Panc1 (cell line): ENCODE measurements at regions not wholly inside any gene's neighbourhood (a gene's known extent, or its start where the extent isn't known, plus 50 kb on each side); places are given as distances from the start of the nearest gene placed in this dataset.

ENCODE experiments used
- CTCF ChIP-seq: fragments of 450-650 bp; IDR thresholded peaks from 2 replicates; pipeline ENCODE4 v1.5.1; 2017; ENCODE audit warnings: mild to moderate bottlenecking
- POLR2AphosphoS5 ChIP-seq: IDR thresholded peaks from 2 replicates; pipeline ENCODE4 v1.6.1; 2012; ENCODE audit warnings: mild to moderate bottlenecking, low read depth, low read length, moderate library complexity
- REST ChIP-seq, 2 experiments: IDR thresholded peaks; 2 replicates each; pipeline ENCODE4 v1.6.1; 2011 to 2012; ENCODE audit warnings: low read depth in 2 of 2, control low read depth in 1 of 2, low read length in 1 of 2, mild to moderate bottlenecking in 1 of 2, moderate library complexity in 1 of 2; ENCODE audit not compliant: insufficient read depth in 1 of 2
- SIN3A ChIP-seq: IDR thresholded peaks from 2 replicates; pipeline ENCODE4 v1.6.1; 2012; ENCODE audit warnings: low read depth, mild to moderate bottlenecking, low read length, moderate library complexity, borderline replicate concordance; ENCODE audit not compliant: insufficient read depth
- TCF7L2 ChIP-seq: IDR thresholded peaks from 2 replicates; pipeline ENCODE4 v1.6.1; 2011; ENCODE audit warnings: mild to moderate bottlenecking, low read depth, low read length, inconsistent platforms

GRCh38 chr2:118772487-118773200 is 74.8 kb downstream of the EN1 start:
- no peak for TF ChIP-seq CTCF
- no peak for TF ChIP-seq POLR2AphosphoS5
- no peak for TF ChIP-seq SIN3A
- TF ChIP-seq REST (IDR thresholded peaks at IDR 0.05; ENCODE audit: insufficient read depth in 1 of 2, low read depth in 2 of 2, low read length in 1 of 2) = no peak
- TF ChIP-seq TCF7L2 = no peak
